NCI-H524 treated with DMSO at 0.1 percent for 48 hours (cell line): ENCODE measurements at regions not wholly inside any gene's neighbourhood (a gene's known extent, or its start where the extent isn't known, plus 50 kb on each side); places are given as distances from the start of the nearest gene placed in this dataset.
"Not testable (repeated sequence)": the region's sequence is repeated elsewhere in the genome, so short reads cannot be mapped to it uniquely, and the experiment has no call there.

ENCODE experiments used
- DNase-seq: peaks from one replicate; lab custom pipeline; 2025; lab: John Stamatoyannopoulos, UW

DNA sequence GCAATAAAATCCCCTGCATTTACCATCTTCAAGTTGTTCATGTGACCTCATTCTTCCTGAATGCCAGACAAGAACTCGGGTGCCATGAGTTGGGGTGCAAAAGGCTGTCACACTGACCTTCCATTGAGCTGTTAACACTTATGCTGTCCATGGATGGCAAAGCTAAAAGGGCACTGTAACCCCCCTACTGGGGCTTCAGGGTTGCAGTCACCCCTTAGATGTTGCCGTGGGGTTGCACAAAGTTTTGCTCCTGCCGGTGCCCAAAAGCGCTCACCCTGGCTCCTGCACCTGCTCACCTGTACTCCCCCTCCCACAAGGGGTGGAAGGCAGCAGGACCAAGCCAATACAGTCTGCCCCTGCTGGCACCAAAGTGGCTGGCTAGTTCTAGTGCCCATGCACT, 208.2 kb downstream of the RHOU start:
- no peak for DNase-seq

DNA sequence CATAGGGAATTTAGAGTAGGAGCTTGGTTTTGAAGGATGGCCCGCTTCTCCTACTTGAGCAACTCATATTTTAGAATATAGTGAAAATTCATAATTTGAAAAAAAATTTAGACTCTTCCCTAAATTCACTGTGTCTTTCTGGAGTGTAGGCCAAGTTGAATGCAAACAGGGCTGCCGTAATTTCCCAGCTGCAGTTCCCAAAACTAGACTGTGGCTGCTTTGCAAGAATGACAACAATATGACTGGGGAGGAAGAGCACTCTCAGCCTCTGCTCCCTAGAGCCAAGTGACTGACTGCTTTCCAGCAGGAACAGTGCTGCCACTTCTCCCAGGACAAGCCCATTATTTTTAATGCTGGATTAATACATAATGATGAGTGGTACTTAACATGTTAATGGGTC, 209.0 kb downstream of the RHOU start:
- no peak for DNase-seq

DNA sequence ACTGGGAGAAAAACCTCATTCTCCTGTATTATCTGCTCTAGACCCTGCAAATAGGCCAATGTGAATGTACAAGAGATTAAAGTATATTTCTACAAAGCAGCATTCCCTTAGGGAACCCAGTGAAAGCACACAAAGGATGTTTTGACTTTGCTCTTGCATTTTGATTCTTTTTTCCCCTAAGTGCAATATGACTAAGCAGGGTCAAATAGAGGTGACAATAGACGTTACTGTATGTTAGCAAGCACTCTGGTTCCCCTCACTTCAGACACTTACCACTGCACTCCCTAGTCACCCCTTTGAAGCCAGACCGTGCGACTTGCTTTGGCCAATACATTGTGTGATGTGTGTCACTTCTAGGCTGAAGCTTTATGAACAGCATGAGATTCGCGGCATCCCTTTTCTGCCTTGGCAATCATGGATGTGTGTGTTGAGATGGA, 209.7 kb downstream of the RHOU start:
- no peak for DNase-seq

DNA sequence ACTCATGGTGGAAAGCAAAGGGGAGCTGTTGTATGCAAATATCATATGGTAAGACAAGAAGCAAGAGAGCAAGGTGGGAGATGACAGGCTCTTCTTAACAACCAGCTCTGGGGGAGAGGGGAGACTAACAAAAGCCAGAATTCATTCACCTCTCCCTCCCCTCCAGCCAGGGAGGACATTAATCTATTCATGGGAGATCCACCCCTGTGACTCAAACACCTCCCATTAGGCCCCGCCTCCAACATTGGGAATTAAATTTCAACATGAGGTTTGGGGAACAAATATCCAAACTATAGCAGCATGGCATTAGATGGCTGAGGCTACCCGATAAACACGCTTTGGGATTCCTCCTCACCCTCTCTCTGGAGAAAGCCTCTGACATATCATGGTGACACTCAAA, 210.6 kb downstream of the RHOU start:
- DNase-seq, result no peak

DNA sequence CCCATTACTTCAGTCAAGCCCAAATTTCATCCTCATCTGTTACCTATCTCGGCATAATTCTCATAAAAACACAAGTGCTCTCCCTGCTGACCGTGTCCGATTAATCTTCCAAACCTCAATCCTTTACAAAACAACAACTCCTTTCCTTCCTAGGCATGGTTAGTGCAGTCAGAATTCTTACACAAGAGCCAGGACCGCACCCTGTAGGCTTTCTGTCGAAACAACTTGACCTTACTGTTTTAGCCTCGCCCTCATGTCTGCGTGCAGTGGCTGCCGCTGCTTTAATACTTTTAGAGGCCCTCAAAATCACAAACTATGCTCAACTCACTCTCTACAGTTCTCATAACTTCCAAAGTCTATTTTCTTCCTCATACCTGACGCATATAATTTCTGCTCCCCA, 214.3 kb downstream of the RHOU start:
- DNase-seq, result not testable (repeated sequence)

DNA sequence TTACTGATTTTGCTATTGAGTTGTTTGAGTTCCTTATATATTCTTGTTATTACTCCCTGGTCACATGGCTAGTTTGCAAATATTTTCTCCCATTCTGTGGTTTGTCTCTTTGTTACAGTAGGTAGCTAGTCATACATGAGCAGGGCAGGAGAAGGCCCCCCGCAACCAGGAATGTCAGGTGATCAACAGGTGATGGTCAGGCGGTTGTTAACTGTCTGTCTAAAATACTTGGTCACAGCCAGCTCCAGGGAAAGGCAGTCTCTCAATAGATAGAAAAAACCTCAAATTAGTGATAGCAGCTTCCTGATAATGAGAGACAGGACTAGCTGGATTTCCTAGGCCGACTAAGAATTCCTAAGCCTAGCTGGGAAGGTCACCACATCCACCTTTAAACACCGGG, 217.9 kb downstream of the RHOU start:
- DNase-seq, result no peak

DNA sequence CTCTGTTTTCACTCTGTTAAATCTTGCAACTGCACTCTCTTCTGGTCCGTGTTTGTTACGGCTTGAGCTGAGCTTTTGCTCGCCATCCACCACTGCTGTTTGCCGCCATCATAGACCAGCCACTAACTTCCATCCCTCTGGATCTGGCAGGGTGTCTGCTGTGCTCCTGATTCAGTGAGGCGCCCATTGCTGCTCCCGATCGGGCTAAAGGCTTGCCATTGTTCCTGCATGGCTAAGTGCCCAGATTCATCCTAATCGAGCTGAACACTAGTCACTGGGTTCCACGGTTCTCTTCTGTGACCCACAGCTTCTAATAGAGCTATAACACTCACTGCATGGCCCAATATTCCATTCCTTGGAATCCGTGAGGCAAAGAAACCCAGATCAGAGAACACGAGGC, 218.5 kb downstream of the RHOU start:
- not testable (repeated sequence) for DNase-seq

DNA sequence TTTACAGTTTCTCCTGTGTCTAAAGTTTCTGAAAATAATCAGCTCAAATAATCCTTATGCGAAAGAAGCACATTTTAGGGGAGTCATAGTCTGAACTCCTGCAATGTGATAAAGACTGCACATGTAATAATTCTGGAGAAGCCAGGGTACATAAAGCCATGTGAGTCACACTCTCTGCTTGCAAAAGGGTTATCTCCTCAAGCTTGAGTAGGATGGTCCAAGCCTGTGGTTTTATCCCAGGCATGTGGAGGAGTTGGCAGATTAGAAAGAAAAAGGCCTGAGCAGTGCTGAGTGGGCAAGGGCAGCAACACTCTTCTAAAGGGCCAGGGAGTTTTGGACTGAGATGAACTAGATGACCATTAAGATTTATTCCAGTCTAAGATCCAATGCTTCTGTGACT, 220.4 kb downstream of the RHOU start:
- DNase-seq, result no peak

DNA sequence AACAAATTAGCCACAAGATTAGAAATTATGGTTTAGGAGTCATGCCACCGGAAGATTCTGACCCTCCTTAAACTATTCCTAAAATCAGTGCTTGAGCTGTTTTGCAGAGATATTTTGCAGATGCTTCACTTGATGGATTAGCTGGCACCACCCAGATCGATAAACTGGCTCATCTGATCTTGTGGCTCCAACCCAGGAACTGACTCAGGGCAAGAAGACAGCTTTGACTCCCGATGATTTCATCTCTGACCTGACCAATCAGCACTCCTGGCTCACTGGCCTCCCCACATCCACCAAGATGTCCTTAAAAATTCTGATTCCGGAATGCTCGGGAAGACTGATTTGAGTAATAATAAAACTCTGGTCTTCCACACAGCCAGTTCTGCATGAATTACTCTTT, 221.6 kb downstream of the RHOU start:
- DNase-seq, result no peak

DNA sequence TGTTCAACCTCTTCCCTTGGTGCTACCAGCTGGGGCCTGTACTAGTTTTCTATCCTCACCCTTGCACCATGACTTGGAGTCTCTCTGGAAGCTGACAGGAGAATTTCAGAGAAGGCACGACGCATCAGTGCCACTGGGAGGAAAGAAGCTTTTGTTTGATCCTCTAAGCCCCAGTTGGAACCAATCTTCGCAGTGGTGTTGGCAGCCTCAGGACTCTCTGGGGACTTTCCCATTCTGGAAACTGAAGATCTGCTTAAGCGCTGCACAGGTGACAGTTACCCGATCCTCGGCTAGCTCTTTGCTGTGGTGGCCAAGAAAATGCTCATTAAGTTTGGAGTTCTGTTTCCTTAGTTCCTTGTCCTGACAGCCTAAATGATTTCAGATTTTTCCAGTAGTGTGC, 222.3 kb downstream of the RHOU start:
- no peak for DNase-seq

DNA sequence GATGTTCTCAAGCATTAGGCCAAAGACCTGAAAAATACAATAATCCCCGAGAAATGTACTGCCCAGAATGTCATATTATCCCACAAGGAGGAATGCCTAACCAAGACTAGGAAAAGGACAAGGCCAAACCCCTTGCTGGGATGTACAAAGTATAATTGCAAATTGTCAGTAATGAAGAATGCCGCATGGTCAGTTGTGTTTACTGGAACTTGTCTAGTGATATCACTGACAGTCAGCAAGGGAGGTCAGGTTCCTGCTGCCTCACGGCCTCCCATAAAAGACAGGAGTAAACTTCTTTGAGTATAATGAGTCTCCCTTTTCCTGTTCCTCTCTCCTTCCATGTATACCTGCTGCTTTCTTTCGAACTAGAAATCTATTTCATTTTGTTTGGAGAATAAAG, 222.8 kb downstream of the RHOU start:
- no peak for DNase-seq

DNA sequence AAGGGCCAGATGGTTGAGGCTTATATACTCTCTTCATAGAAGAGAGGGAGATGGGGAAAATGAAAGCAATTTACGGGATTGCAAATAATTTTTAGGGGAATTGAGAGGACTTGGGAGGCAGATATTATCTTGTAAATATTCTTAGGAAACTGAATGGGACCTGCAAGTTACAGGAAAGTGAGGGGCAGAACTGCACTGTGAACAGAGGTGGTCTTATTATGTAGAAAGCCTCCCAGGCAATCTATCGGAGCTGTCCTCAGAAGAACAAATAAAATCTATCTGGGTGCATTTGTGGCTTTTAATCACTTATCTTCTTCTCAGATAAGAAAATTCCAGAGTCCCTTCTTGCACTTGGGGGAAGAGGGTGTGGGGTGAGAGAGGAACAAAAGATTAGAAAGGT, 223.5 kb downstream of the RHOU start:
- no peak for DNase-seq

DNA sequence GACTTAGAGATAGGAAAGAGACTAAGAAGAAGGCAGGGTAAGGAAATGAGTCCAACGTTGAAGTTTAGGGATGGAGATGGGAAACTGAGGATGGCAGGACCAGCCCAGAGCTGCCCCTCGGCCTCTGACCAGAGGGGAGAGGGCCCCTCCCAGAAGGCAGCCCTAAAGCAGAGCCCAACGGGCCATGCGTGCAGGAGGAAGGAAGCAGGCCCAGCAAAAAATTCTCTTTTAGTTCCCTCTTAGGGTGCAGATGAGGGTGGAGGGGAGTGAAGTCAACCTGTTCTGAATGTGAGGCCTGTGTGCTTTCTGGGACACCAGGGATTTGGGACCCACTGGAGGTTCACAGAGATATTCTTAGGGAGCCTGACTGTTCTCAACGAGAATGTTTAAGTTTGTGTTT, 225.4 kb downstream of the RHOU start:
- no peak for DNase-seq

DNA sequence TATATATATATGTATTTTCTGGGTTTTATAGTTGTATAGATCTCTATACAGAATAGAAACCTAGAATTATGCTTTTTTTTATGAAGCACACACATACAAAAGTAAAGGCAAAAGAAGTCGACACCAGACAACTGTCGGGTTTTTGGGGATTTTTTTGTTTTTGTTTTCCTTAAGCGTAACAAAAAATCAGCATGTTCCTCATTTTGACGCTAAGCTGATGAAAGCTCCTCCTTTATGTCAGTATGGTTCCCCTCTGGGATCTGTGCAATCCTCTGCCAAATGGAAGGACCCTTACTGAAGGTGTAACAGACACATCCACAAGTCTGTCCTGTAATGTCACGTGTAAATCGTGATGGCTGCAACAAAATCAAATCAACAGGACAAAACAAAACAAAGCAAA, 226.2 kb downstream of the RHOU start:
- DNase-seq, result no peak

DNA sequence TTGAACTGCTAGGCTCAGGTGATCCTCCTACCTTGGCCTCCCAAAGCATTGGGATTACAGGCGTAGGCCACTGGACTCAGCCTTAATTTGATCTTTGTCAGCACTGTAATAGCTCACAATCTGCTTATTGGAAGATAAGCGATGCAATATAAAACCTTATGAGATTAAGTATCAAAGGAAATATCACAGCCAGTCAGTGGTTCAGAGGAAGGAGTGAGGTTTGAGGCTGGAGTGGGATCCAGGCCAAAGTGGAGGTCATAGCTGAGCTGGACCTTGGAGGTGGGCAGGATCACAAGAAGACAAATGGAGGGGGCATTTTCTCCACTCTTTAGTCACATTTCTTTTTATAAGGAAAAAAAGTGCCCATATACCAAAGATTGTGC, 228.5 kb downstream of the RHOU start:
- no peak for DNase-seq

DNA sequence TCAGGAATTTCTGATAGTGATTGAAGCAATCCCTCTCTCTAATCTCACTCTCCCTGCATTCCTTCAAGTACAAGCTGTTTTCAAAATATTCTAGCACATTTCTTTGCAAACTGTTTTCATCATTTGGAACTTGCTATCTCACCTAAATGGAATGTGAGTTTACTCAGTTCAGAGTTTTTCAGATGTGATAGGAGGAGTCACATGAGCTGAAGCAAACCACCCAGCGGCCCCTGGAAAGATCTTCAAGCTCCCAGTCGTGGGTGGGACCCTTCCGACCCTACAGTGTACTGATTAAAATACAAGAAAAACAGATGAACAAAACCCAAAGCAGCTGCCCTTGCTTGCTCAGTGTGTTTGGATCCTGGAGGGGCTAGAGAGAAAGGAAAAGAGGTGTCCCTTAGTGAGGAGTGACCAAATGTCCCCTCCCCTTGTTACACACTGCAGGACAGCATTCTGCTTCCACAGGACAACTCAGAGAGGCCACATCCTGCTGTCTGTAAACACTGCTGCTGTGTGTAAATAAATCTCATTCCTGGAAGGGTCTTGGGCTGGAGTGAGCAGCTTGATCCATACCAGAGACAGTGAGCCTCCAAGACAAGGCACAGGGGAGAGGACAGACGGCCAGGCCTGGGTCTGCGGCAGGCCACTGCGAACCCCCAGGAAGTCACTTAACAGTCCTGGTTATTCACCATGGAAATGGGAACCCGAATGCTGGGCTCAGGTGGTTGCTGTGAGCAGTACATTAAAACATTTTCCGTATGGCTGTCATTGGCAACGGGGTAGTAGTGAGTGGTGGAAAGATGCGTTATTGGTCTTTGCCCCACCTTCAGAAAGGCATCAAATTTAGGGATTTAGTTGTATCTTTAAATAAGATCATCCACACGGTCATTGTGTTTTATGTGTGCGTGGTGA, 229.2 kb downstream of the RHOU start:
- DNase-seq, result no peak

DNA sequence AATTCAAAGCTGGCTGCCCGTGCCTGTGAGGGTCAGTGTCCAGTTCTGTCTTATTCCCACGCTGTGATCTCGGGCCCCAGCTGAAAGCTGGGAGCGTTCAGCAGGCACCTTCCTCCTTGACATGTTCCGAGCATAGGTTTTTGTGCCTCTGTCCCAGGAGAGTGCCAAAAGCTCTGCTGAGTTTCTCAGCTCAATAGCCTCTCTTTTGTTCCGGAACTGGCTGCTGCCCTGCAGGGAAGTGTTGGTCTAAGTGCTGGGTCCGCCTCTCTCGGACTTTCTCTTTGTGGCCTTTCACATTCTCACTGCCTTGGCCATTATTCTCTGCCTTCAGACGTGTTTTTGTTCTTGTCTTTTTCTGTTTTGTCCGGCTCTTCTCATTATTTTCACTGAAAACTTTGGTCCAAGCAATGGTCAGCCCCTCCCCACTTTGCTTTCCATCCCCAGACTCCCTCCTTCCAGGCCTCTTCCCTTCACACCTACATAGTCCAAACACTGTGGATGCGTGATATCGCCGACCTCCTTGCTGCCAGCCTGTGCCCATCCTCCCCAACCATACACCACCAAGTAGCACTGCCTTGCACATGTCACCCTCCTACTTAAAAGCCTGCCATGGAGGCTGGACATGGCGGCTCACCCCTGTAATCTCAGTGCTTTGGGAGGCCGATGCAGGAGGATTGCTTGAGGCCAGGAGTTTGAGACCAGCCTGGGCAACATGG, 233.8 kb downstream of the RHOU start:
- DNase-seq, result no peak

DNA sequence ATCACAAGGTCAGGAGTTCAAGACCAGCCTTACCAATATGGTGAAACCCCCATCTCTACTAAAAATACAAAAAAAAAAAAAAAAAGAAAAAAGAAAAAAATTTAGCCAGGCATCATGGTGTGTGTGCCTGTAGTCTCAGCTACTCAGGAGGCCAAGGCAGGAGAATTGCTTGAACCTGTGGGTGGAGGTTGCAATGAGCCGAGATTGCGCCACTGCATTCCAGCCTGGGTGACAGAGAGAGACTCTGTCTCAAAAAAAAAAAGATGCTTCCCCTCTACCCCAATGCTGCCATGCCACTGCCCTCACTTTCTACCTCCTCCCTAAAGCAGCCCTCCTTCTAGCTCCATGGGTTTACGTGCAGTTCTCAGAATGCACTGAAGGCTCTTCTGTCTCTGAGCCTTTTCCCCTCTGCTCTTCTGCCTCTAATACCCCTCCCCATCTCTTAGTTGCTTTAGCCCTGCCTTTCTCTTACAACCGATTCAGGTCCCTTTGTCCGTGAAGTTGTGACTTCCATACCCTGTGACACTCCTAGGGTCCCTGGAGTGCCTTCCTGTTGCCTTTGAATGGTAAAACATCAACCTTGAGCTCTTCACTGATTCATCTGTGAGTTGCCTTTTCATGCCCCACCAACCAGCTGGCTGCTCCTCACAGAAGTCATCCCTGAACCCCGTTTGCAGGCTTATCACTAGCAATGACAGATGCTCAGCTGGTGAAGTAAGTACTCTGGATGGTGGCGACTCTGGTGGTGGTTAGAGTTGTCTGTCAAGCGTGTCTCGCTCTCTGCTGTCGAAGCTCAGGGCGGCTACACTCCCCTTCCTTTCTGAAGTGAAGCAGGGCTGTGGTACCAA, 234.9 kb downstream of the RHOU start:
- DNase-seq, result no peak

DNA sequence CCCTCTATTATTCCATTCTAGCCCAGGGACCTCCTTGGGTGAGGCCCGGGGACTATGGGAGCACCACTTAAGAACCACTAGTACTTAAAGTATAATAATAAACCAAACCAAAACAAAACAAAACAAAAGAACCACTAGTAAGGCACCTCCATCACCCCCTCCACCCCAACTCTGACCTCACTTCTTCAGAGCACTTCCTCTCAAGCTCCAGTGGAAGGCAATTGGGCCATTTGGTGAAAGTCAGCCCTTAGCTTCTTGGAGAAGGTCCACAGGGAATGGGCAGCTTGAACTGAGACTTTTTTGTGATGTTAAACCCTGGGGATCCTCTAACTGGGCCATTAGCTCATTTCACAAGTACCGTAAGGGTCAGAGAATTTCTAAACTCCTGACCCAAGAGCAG, 237.3 kb downstream of the RHOU start:
- no peak for DNase-seq

DNA sequence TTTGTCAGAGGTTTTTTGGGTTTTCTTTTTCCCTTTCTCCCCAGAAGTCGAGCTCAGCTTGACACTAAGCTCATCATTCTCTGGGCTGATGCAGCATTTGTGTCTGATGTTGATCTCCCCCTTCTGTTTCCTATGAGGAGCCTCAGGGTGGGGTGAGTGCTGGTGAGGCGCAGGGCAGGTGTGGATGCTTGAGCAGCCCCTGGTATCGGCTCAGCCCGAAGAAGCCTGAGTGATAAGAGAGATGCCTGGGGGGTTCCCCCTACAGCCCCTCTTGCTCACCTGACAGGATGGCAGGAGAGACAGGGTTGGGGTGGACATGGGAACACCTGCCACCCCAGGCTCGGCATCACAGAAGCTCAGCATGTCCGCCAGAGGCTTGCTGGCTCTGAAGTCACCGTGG, 239.0 kb downstream of the RHOU start:
- no peak for DNase-seq

DNA sequence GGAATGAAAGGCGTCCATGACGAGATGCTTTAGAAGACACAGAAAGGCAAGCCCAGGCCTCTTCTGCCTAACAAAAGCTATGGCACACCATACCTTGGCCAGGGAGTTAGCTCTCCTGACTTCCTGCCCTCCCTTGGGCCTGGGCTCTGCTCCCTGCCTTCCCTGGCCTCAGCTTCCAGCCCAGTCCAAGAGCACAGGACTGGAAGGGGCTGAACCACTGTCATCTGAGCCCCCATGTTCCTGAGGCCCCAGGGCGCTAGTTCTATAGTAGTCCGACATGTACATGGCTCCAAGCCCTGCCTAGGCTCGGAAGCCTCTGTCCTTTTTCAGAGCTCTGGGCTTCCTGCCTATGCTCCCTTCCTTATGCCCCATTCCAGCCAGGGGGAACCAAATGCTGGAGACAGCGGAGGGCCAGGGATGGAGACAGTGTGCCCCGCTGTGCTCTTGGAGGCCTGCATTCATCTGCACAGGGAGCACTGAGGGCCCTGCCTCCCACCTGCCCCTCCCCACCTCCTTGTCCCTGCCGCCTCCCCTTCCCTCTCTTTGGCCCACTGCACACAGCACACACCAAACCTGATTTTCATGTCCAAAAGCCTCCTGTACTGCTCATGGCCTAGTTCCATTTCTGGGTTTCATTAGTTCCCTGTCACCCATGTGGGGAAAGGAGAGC, 240.1 kb downstream of the RHOU start:
- no peak for DNase-seq

DNA sequence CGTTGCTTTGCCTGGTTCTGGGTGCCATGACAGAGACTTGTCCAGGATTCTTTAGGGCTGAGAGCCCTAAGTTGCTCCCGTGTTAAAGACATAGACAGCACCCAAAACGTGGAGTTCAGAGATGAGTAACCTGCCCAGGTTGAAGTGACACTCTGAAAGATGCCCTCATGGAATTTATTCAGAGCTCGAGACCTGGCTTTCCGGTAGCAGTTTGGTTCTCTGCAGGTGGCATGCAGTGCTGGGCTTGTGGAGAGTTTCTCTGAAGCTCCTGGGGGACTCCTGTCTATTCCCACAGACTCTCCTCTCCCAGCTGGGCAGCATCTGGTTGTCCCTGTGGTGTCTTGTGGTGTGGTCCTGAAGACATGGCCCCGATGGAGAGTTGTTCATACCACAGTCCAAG, 241.0 kb downstream of the RHOU start:
- no peak for DNase-seq
